H1 (cell line): ENCODE measurements at regions not wholly inside any gene's neighbourhood (a gene's known extent, or its start where the extent isn't known, plus 50 kb on each side); places are given as distances from the start of the nearest gene placed in this dataset.

Experiments
- CTCF ChIA-PET: fragments of 300-600 bp; sonication (Branson Sonifier 250); formaldehyde crosslinking; loops from one replicate; lab custom pipeline; 2021; ENCODE audit not compliant: partially characterized antibody; lab: Charles Lee
- POLR2A ChIA-PET: fragments of 300-600 bp; sonication (Branson Sonifier 250); formaldehyde crosslinking; loops from one replicate; lab custom pipeline; 2021; ENCODE audit warnings: inconsistent platforms; ENCODE audit not compliant: partially characterized antibody; lab: Charles Lee
- DNase-seq, 2 experiments: peaks; one replicate each; pipeline versions ENCODE4 v3.0.0 to v3.0.0-alpha.2; 2010 to 2022; ENCODE audit warnings: low spot score in 2 of 2, low read depth in 1 of 2, mixed read lengths in 1 of 2
- FAIRE-seq: peaks from 2 replicates; lab custom pipeline; 2011; peaks lifted over from hg19 to GRCh38; lab: Jason Lieb, UNC
- H2AFZ ChIP-seq: 2 replicates; pipeline ENCODE4 v1.8.1; 2012; ENCODE audit warnings: low read length, inconsistent platforms
- H2AK5ac ChIP-seq: 2 replicates; pipeline ENCODE4 v1.6.1; 2013; ENCODE audit warnings: low read depth, low read length
- H2BK120ac ChIP-seq: replicated peaks from 2 replicates; pipeline ENCODE3; 2013; ENCODE audit warnings: low read depth, low read length, inconsistent platforms
- H2BK12ac ChIP-seq: 2 replicates; pipeline ENCODE4 v1.6.1; 2013; ENCODE audit warnings: low read depth, low read length
- H2BK15ac ChIP-seq: 2 replicates; pipeline ENCODE4 v1.6.1; 2013; ENCODE audit warnings: low read length
- H2BK20ac ChIP-seq: 2 replicates; pipeline ENCODE4 v1.6.1; 2013; ENCODE audit warnings: low read length
- H2BK5ac ChIP-seq: 2 replicates; pipeline ENCODE4 v1.6.1; 2013; ENCODE audit warnings: low read depth, low read length
- H3K14ac ChIP-seq: 2 replicates; pipeline ENCODE4 v1.6.1; 2013; ENCODE audit warnings: inconsistent platforms; ENCODE audit not compliant: insufficient read length
- H3K18ac ChIP-seq: 2 replicates; pipeline ENCODE4 v1.6.1; 2013; ENCODE audit warnings: low read length; ENCODE audit errors: extremely low read depth
- H3K23ac ChIP-seq: 2 replicates; pipeline ENCODE4 v1.6.1; 2013; ENCODE audit warnings: inconsistent platforms; ENCODE audit not compliant: insufficient read length
- H3K23me2 ChIP-seq: 2 replicates; pipeline ENCODE4 v1.6.1; 2013; ENCODE audit warnings: low read depth, low read length
- H3K27ac ChIP-seq: 2 replicates; pipeline ENCODE4 v1.6.1; 2011; ENCODE audit warnings: low read depth, low read length, inconsistent platforms
- H3K27me3 ChIP-seq, 4 experiments: replicated peaks in 1 of 4; 1 replicate in 1 of 4; 2 replicates in 3 of 4; pipeline versions ENCODE4 v1.6.1 to v1.8.1; 2011 to 2013; ENCODE audit warnings: low read length in 3 of 4, mild to moderate bottlenecking in 3 of 4, inconsistent platforms in 2 of 4, mixed read lengths in 2 of 4, moderate library complexity in 1 of 4; ENCODE audit not compliant: control insufficient read depth in 3 of 4, insufficient read depth in 3 of 4; ENCODE audit errors: extremely low read depth in 1 of 4
- H3K36me3 ChIP-seq, 4 experiments: 2 replicates each; pipeline versions ENCODE4 v1.6.1 to v1.8.1; 2011 to 2013; ENCODE audit warnings: mild to moderate bottlenecking in 4 of 4, low read length in 3 of 4, moderate library complexity in 2 of 4, control low read depth in 1 of 4, inconsistent platforms in 1 of 4; ENCODE audit not compliant: insufficient read depth in 4 of 4, control insufficient read depth in 2 of 4
- H3K4ac ChIP-seq: replicated peaks from 2 replicates; pipeline ENCODE3; 2013; ENCODE audit warnings: low read length, low read depth, mixed read lengths, inconsistent platforms; ENCODE audit not compliant: insufficient read length
- H3K4me1 ChIP-seq, 4 experiments: replicated peaks in 1 of 4; 1 replicate in 1 of 4; 2 replicates in 3 of 4; pipeline versions ENCODE4 v1.6.1 to v1.8.1; 2011 to 2013; ENCODE audit warnings: low read length in 3 of 4, inconsistent platforms in 2 of 4, mixed read lengths in 1 of 4; ENCODE audit not compliant: insufficient read depth in 4 of 4, control insufficient read depth in 3 of 4
- H3K4me2 ChIP-seq, 2 experiments: 2 replicates each; pipeline versions ENCODE4 v1.6.1 to v1.8.1; 2011 to 2013; ENCODE audit warnings: low read depth in 2 of 2, low read length in 2 of 2, control low read depth in 1 of 2, inconsistent platforms in 1 of 2, mild to moderate bottlenecking in 1 of 2; ENCODE audit not compliant: insufficient read depth in 1 of 2
- H3K4me3 ChIP-seq, 4 experiments: fragments of 200-600, 300-600 bp in 1 of 4; sonication (generic), shearing (Covaris generic), sonication (Bioruptor Twin) in 1 of 4; 2 replicates each; pipeline versions ENCODE4 v1.5.1 to v1.8.1; 2011 to 2016; ENCODE audit warnings: low read length in 4 of 4, low read depth in 3 of 4, control low read depth in 2 of 4, inconsistent platforms in 2 of 4, mild to moderate bottlenecking in 2 of 4, mixed read lengths in 1 of 4, moderate library complexity in 1 of 4; ENCODE audit not compliant: insufficient read depth in 2 of 4; ENCODE audit errors: extremely low read depth in 1 of 4
- H3K56ac ChIP-seq: replicated peaks from 2 replicates; pipeline ENCODE3; 2013; ENCODE audit warnings: low read depth, mild to moderate bottlenecking, mixed read lengths, low read length, inconsistent platforms; ENCODE audit not compliant: insufficient read length
- H3K79me1 ChIP-seq: 2 replicates; pipeline ENCODE4 v1.6.1; 2013; ENCODE audit warnings: low read depth, low read length, control low read depth
- H3K79me2 ChIP-seq, 2 experiments: 2 replicates each; pipeline versions ENCODE4 v1.6.1 to v1.8.1; 2012 to 2013; ENCODE audit warnings: low read length in 2 of 2, mild to moderate bottlenecking in 2 of 2, inconsistent platforms in 1 of 2; ENCODE audit not compliant: insufficient read depth in 2 of 2, control insufficient read depth in 1 of 2
- H3K9ac ChIP-seq, 4 experiments: replicated peaks in 1 of 4; 1 replicate in 1 of 4; 2 replicates in 3 of 4; pipeline versions ENCODE4 v1.6.1 to v1.8.1; 2011 to 2013; ENCODE audit warnings: low read depth in 3 of 4, low read length in 3 of 4, control low read depth in 2 of 4, mild to moderate bottlenecking in 2 of 4, moderate library complexity in 2 of 4, inconsistent platforms in 1 of 4; ENCODE audit errors: extremely low read depth in 1 of 4
- H3K9me3 ChIP-seq, 2 experiments: 2 replicates each; pipeline versions ENCODE4 v1.6.1 to v1.8.1; 2012 to 2013; ENCODE audit warnings: mild to moderate bottlenecking in 2 of 2, moderate library complexity in 2 of 2, control low read depth in 1 of 2, inconsistent platforms in 1 of 2, low read depth in 1 of 2, low read length in 1 of 2, mixed read lengths in 1 of 2; ENCODE audit not compliant: insufficient read depth in 2 of 2
- H4K20me1 ChIP-seq, 2 experiments: replicated peaks in 1 of 2; 2 replicates each; pipeline versions ENCODE3 to v1.8.1; 2011 to 2013; ENCODE audit warnings: inconsistent platforms in 2 of 2, low read length in 2 of 2, mild to moderate bottlenecking in 1 of 2; ENCODE audit not compliant: insufficient read depth in 2 of 2, control insufficient read depth in 1 of 2
- H4K5ac ChIP-seq: 2 replicates; pipeline ENCODE4 v1.6.1; 2013; ENCODE audit warnings: low read length, low read depth, mixed read lengths, inconsistent platforms; ENCODE audit not compliant: insufficient read length
- H4K8ac ChIP-seq: 2 replicates; pipeline ENCODE4 v1.8.0; 2013; ENCODE audit warnings: mild to moderate bottlenecking, moderate library complexity, low read length, inconsistent platforms; ENCODE audit not compliant: insufficient read depth; ENCODE audit errors: extremely low read depth
- H4K91ac ChIP-seq: replicated peaks from 2 replicates; pipeline ENCODE3; 2013; ENCODE audit warnings: low read length, mixed read lengths, inconsistent platforms; ENCODE audit not compliant: insufficient read length
- ATF3 ChIP-seq: IDR thresholded peaks from 2 replicates; pipeline ENCODE4 v1.6.1; 2011; ENCODE audit warnings: low read depth, mild to moderate bottlenecking, low read length; ENCODE audit not compliant: insufficient read depth
- CBX5 ChIP-seq: fragments of 300-800, 300-1000 bp; sonication (generic); IDR thresholded peaks from 2 replicates; pipeline ENCODE4 v1.7.1; 2016; ENCODE audit warnings: antibody characterized with exemption, low read length, low read depth
- CTBP2 ChIP-seq: IDR thresholded peaks from 2 replicates; pipeline ENCODE4 v1.7.0; 2011; ENCODE audit warnings: borderline replicate concordance, mild to moderate bottlenecking, moderate library complexity, mixed read lengths, low read length; ENCODE audit not compliant: insufficient read depth, insufficient read length
- FOSL1 ChIP-seq: IDR thresholded peaks from 2 replicates; pipeline ENCODE4 v1.6.1; 2011; ENCODE audit warnings: mild to moderate bottlenecking, low read depth, low read length, moderate library complexity; ENCODE audit not compliant: insufficient read depth
- GABPA ChIP-seq: IDR thresholded peaks from 2 replicates; pipeline ENCODE4 v1.6.1; 2011; ENCODE audit warnings: mild to moderate bottlenecking, low read length, moderate library complexity, borderline replicate concordance; ENCODE audit not compliant: insufficient read depth
- GTF2F1 ChIP-seq: IDR thresholded peaks from 2 replicates; pipeline ENCODE4 v1.6.1; 2012; ENCODE audit warnings: low read depth, low read length, improper control_type of control experiment, borderline replicate concordance
- HDAC6 ChIP-seq: IDR thresholded peaks from one replicate; pipeline ENCODE4 v1.7.1; 2012; ENCODE audit warnings: low read depth, mild to moderate bottlenecking, inconsistent platforms, low read length, moderate library complexity
- MAX ChIP-seq: IDR thresholded peaks from 2 replicates; pipeline ENCODE4 v1.6.1; 2012; ENCODE audit warnings: inconsistent platforms
- NANOG ChIP-seq: IDR thresholded peaks from 2 replicates; pipeline ENCODE4 v1.6.1; 2011; ENCODE audit warnings: low read length, low read depth, mild to moderate bottlenecking, inconsistent platforms; ENCODE audit not compliant: insufficient read depth, poor library complexity, severe bottlenecking
- POLR2AphosphoS5 ChIP-seq: IDR thresholded peaks from 2 replicates; pipeline ENCODE4 v1.6.1; 2011; ENCODE audit warnings: low read depth, low read length
- POU5F1 ChIP-seq: IDR thresholded peaks from 2 replicates; pipeline ENCODE4 v1.6.1; 2011; ENCODE audit warnings: low read depth, mild to moderate bottlenecking, low read length, moderate library complexity
- RFX5 ChIP-seq: IDR thresholded peaks from 2 replicates; pipeline ENCODE4 v1.6.1; 2011; ENCODE audit warnings: low read depth, low read length, improper control_type of control experiment, borderline replicate concordance
- SUZ12 ChIP-seq: fragments of 200-600 bp; sonication (generic); IDR thresholded peaks from 2 replicates; pipeline ENCODE4 v1.6.1; 2012; ENCODE audit warnings: mild to moderate bottlenecking, inconsistent platforms, low read length, moderate library complexity, mixed read lengths
- TAF7 ChIP-seq: optimal IDR thresholded peaks from 2 replicates; pipeline ENCODE3; 2011; ENCODE audit warnings: low read depth, mild to moderate bottlenecking, inconsistent platforms, low read length, moderate library complexity, borderline replicate concordance
- WGBS, 2 experiments: shearing (Covaris generic) in 1 of 2; methylation state at CpG; one replicate each; pipeline versions ENCODE4 v1.1.6 to v1.1.7; 2013 to 2015; ENCODE audit warnings: low lambda C conversion rate in 2 of 2, mixed read lengths in 2 of 2, inconsistent platforms in 1 of 2, low coverage in 1 of 2, missing lambda C conversion rate in 1 of 2; ENCODE audit not compliant: insufficient replicate concordance in 2 of 2, insufficient coverage in 1 of 2, insufficient read length in 1 of 2; ENCODE audit errors: extremely low coverage in 1 of 2, missing lambda C conversion rate in 1 of 2; 5-methylcytosine and 5-hydroxymethylcytosine counted together

- H2BK20ac ChIP-seq: no peak overlapping the region
- no peak overlapping the region for H3K14ac ChIP-seq
- H2BK15ac ChIP-seq: no peak overlapping the region
- no peak overlapping the region for H3K4me2 ChIP-seq
- H3K36me3 ChIP-seq: no peaks in the 10 kb centered on the region
- no peaks in the 10 kb centered on the region for H3K79me2 ChIP-seq
- no peaks in the 10 kb centered on the region for H3K27me3 ChIP-seq
- H4K20me1 ChIP-seq: no peaks in the 10 kb centered on the region
- CTCF ChIA-PET: no interaction called here
- H4K5ac ChIP-seq: no peak overlapping the region
- no peak overlapping the region for H3K4ac ChIP-seq
- H4K8ac ChIP-seq: no peak overlapping the region
- H3K18ac ChIP-seq: no peak overlapping the region
- H2BK120ac ChIP-seq: no peak overlapping the region
- H3K4me3 ChIP-seq: no peak overlapping the region
- POLR2A ChIA-PET: no interaction called here
- no peak for DNase-seq
- no peak overlapping the region for H3K56ac ChIP-seq
- no peaks in the 10 kb centered on the region for H3K79me1 ChIP-seq
- no peak overlapping the region for H3K23ac ChIP-seq
- no peak overlapping the region for H3K9ac ChIP-seq
- no peak overlapping the region for H3K27ac ChIP-seq
- H2BK12ac ChIP-seq: no peak overlapping the region
- no peak overlapping the region for H2BK5ac ChIP-seq
- FAIRE-seq: no peak
- 48% methylated on average over 2 of the region's 2 CpGs; no CpG with 5 or more reads in 1 of the 2 experiments for WGBS, 2 experiments
- H3K9me3 ChIP-seq: no peaks in the 10 kb centered on the region
- H2AFZ ChIP-seq: no peak overlapping the region
- no peak overlapping the region for H4K91ac ChIP-seq
- H3K4me1 ChIP-seq: no peaks in the 10 kb centered on the region; a peak in 1 of 7 replicates
- H2AK5ac ChIP-seq: no peak overlapping the region
- H3K23me2 ChIP-seq: no peaks in the 10 kb centered on the region
- TF ChIP-seq ATF3: no peak
- no peak for TF ChIP-seq GTF2F1
- no peak for TF ChIP-seq NANOG
- no peak for TF ChIP-seq POLR2AphosphoS5
- TF ChIP-seq FOSL1: no peak
- TF ChIP-seq CTBP2: no peak
- TF ChIP-seq POU5F1: no peak
- TF ChIP-seq SUZ12: no peak
- no peak for TF ChIP-seq TAF7
- no peak for TF ChIP-seq HDAC6
- no peak for TF ChIP-seq CBX5
- TF ChIP-seq RFX5: no peak
- no peak for TF ChIP-seq MAX
- TF ChIP-seq GABPA: no peak
Observed at GRCh38 chr5:147092044-147092443, 142.8 kb upstream of the STK32A start.
